Posterior cingulate gyrus (tissue), 11 donors: ENCODE measurements at regions not wholly inside any gene's neighbourhood (a gene's known extent, or its start where the extent isn't known, plus 50 kb on each side); places are given as distances from the start of the nearest gene placed in this dataset.
"Not testable (repeated sequence)": the region's sequence is repeated elsewhere in the genome, so short reads cannot be mapped to it uniquely, and the experiment has no call there.

Experiments used
- DNase-seq, 10 donors: peaks; one replicate each; pipeline versions ENCODE4 v3.0.0 to v3.0.0-alpha.2; 2020 to 2021; ENCODE audit warnings: mixed read lengths in 3 of 10
- intact Hi-C: fragments of 100-400 bp; cut with DNase I; formaldehyde crosslinking; loops from one replicate; pipeline ENCODE4 v1.15.1; 2023

- intact Hi-C loops, DNase-seq: not testable (repeated sequence)
Observed at GRCh38 chr22:22369219-22369963, 124.8 kb downstream of the VPREB1 start.

DNA sequence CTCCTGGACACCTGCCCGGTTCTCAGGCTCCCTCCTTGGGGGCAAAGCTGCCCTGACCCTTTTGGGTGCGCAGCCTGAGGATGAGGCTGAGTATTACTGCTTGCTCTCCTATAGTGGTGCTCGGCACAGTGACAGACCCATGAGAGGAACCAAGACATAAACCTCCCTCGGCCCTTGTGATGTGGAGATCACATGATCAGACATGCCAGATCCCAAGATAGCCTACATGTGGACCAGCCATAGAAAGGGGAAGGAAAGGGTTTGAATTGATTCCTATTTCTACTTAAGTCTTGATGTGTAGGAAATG, 125.3 kb downstream of the VPREB1 start:
- intact Hi-C loops: no loop called here
- no peak for DNase-seq

DNA sequence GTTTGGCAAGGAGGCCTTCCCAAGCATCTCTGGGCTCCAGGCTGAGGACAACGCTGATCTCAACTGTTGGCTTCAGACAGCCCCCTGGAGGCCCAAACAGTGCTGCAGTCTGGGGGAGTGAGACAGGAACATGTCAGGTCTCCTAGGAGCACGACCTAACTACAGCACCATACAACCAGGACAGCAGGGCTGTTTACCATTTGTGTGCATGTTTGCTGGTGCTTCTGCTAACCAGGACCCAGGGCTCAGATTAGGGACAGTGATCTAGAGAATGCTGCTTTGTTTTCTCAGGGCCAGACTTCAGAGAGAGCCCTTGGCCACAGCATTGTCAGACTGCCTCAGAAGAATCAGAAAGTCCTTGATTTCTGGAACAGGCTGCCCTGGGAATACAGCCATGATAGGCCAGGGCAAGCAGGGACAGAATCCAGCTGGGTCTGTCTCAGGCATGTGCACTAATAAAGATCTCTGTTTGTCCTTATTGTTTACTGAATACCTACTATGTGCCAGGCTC, 126.5 kb downstream of the VPREB1 start:
- DNase-seq: peak in 3 of 10 donors; percentile 58 to 90 (median 59)
- intact Hi-C loops: no loop called here

DNA sequence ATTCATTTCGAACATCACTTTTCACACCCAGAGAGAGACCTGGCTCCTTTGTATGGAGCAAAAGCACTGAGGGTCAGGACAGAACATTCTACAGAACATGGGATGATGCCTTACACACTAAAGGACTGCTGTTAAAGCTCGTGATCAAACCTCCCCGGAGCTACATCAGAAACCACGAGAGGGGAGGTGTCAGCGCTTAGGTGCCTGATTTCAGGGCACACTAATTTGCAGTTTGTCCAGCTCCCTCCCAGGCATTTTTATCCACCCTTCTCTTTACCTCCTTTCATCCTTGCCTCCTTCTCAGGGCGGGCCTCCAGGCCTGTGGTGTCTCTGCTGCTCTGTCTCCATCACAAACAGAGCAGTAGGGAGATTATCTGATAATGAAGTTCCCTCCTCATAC, 127.5 kb downstream of the VPREB1 start:
- intact Hi-C loops: no loop called here
- no peak for DNase-seq

- no peak for DNase-seq
- intact Hi-C loops: loop anchor here (2.0 kb wide), 1 partner anchor 21 kb away; no protein-coding TSS in a partner anchor
Observed at GRCh38 chr22:22374163-22374562, 129.6 kb downstream of the VPREB1 start.

GRCh38 chr22:22374579-22374978, 130.0 kb downstream of the VPREB1 start:
- intact Hi-C loops: loop anchor here (2.0 kb wide), 1 partner anchor 22 kb away; no protein-coding TSS in a partner anchor
- no peak for DNase-seq

- DNase-seq: no peak
- intact Hi-C loops: loop anchor here (2.0 kb wide), 1 partner anchor 23 kb away; no protein-coding TSS in a partner anchor
Observed at GRCh38 chr22:22375576-22376351, 131.2 kb downstream of the VPREB1 start.

GRCh38 chr22:22376352-22376706, 131.7 kb downstream of the VPREB1 start:
- intact Hi-C loops: no loop called here

DNA sequence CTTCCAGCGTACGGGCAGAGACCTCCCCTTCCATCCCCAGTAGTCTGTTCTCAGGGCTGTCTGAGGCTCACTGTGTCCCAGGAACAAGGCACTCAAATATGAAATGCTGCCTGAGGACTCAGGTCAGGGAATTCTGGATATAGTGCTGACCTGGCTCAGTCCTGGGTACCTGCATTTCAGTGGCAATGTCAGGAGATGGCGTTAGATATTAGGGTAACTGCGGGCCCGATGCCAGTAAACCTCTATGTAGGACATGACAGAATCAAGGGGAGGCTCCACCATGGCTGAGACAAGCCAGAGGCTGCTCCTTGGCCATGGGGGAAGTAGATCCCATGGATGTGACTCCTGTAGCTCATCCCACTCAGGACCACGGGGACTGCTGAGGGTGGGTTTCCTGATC, 131.7 kb downstream of the ZNF280B start:
- DNase-seq, intact Hi-C loops: not testable (repeated sequence)

More at GRCh38 chr22:22376352-22376706, 131.7 kb downstream of the VPREB1 start:
- no peak for DNase-seq

- no peak for DNase-seq
- intact Hi-C loops: no loop called here
Observed at GRCh38 chr22:22377335-22377734, 131.2 kb downstream of the ZNF280B start.

- DNase-seq: no peak
- intact Hi-C loops: no loop called here
Observed at GRCh38 chr22:22378446-22379415, 129.8 kb downstream of the ZNF280B start.

GRCh38 chr22:22380098-22381030, 128.2 kb downstream of the ZNF280B start:
- intact Hi-C loops: no loop called here
- no peak for DNase-seq

DNA sequence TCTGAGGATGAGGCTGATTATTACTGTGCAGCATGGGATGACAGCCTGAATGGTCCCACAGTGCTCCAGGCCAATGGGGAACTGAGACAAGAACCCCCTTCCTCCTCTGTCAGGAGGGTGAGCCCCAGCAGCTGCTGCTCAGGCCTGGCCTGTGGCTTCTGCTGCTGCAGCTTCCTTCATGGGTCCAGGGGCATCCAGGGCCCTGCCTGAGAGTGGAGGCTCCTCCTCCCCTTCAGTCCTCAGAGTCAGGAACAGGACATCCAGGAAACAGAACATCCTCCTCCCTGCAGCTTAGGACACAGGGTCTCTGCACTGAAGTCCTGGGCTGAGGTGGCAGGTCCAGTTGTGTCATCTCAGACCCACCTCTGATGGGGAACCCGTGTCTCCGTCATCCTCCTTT, 127.2 kb downstream of the ZNF280B start:
- DNase-seq, intact Hi-C loops: not testable (repeated sequence)

DNA sequence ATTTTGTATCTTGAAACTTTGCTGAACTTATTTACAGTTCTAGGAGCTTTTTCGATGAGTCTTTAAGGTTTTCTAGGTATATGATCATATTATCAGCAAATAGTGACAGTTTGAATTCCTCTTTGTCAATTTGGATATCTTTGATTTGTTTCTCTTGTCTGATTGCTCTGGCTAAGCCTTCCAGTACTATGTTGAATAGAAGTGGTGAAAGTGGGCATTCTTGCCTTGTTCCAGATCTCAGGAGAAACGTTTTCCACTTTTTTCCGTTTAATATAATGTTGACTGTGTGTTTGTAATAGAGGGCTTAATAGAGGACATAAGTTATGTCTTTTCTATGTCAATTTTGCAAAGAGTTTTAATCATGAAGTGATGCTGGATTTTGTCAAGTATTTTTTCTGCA, 124.3 kb downstream of the ZNF280B start:
- intact Hi-C loops: no loop called here
- DNase-seq: no peak

DNA sequence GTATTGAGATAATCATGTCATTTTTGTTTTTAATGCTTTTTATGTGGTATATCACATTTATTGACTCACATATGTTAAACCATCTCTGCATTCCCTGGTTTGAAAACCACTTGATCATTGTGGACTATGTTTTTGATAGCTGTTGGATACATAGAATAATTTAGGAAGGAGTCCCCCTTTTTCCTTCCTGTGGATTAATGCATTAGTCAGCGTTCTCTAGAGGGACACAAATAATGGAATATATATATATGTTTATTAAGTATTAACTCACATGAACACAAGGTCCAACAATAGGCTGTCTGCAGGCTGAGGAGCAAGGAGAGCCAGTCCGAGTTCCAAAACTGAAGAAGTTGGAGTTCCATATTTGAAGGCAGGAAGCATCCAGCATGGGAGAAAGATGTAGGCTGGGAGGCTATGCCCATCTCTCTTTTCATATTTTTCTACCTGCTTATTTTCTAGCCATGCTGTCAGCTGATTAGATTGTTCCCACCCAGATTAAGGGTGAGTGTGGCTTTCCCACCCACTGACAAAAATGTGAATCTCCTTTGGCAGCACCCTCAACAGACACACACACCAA, 123.8 kb downstream of the ZNF280B start:
- no peak for DNase-seq
- intact Hi-C loops: no loop called here

GRCh38 chr22:22386602-22387385, 121.7 kb downstream of the ZNF280B start:
- intact Hi-C loops: no loop called here
- no peak for DNase-seq

- no peak for DNase-seq
Observed at GRCh38 chr22:22387386-22387736, 121.2 kb downstream of the ZNF280B start.

GRCh38 chr22:22388090-22388489, 120.5 kb downstream of the ZNF280B start:
- intact Hi-C loops: no loop called here
- no peak for DNase-seq

More at GRCh38 chr22:22387386-22387736, 121.2 kb downstream of the ZNF280B start:
- intact Hi-C loops: no loop called here
